Retina (tissue), 1 donor: ENCODE measurements at regions not wholly inside any gene's neighbourhood (a gene's known extent, or its start where the extent isn't known, plus 50 kb on each side); places are given as distances from the start of the nearest gene placed in this dataset.
"Not testable (repeated sequence)": the region's sequence is repeated elsewhere in the genome, so short reads cannot be mapped to it uniquely, and the experiment has no call there.

Experiments used
- DNase-seq: peaks from one replicate; pipeline ENCODE4 v3.0.0-alpha.2; 2016

DNA sequence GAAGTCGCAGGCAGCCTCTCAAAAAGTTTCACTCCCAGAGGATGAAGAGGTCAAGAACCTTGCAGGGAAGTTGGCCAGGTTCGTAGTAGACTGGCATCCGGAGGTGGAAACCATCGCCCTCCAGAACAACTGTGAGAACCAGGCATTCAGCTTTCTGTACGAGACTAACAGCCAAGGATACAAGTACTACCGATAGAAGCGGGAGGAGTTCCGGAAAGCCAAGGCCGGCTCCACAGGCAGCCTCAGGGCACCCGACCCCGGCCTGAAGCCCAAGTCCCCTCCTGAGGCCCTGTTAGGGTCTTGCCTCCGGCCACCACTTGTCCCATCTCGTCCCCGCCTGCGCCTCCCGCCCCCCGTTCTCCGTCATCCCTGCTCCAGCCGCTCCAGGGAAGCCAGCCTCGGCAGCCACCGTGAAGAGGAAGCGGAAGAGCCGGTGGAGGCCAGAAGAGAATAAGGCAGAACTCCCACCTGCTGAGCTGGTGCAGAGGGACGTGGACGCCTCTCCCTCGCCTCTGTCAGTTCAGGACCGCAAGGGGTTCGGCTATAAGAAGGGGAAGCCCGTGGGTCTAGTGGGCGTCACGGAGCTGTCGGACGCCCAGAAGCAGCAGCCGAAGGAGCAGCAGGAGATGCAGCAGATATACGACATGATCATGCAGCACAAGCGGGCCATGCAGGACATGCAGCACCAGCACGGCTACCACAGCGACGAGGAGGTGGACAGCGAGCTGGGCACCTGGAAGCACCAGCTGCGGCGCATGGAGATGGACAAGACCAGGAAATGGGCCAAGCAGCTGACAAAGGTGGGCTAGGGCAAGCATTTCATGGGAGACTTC is 366.8 kb upstream of the ATXN7L3B start:
- no peak for DNase-seq

DNA sequence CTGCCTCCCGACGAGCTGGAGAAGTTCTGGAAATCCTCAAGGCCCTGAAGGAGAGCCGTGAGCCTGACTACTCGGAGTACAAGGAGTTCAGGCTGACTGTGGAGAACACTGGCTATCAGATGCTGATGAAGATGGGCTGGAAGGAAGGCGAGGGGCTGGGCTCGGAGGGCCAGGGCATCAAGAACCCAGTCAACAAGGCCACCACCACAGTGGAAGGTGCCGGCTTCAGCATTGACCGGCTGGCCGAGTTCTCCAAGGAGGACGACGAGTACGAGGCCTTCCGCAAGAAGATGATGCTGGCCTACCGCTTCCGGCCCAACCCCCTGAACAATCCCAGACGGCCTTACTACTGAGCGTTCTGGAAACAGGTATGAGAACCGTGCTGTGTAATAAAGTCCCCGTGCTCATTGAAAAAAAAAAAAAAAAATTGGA is 366.1 kb upstream of the ATXN7L3B start:
- DNase-seq, result no peak

DNA sequence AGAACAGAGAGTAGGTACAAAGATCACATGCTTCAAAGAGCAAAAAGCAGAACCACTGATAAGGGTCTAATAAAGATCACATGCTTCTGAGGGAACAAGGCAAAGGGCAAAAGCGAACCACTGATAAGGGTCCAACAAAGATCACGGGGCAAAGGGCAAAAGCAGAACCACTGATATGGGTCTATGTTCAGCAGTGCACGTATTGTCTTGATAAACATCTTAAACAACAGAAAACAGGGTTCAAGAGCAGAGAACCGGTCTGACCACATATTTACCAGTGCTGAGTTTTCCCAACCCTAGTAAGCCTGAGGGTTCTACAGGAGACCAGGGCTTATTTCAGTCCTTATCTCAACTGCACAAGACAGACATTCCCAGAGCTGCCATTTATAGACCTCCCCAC is 362.7 kb upstream of the ATXN7L3B start:
- not testable (repeated sequence) for DNase-seq

DNA sequence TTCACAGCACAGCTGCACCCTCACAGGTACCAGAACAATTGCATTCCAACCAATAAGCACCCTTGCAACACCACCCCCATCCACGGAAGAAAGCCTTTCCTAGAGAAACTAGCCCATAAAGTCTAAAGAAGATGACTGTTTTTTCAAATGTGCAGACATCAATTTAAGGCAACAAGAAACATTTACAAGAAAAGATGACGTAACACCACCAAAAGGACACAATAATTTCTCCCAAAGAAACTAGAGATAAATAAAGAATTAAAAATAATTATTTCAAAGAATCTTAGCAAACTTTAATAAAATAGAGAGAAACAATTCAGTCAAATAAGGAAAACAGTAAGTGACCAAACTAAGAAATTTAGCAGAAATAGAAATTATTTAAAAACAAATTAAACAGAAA is 352.3 kb upstream of the ATXN7L3B start:
- no peak for DNase-seq

DNA sequence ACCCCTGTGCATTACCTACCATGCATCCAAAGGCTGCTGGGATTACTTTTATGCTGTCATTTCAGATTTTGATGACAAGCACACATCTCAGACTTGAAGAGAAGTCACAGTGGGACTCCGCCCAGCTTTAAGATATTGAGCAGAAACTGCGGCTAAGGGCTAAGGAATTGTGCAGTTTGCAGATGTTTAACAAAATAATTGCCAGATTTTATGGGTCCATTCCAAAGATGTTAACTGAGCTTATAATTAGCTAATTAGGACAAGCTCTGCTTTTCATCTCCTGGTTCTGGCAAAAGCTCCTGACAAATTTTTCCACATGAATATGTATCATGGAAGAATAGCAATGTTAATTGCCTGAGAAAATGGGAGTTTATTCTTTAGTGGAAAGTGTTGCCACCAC is 344.4 kb upstream of the ATXN7L3B start:
- DNase-seq, result no peak

DNA sequence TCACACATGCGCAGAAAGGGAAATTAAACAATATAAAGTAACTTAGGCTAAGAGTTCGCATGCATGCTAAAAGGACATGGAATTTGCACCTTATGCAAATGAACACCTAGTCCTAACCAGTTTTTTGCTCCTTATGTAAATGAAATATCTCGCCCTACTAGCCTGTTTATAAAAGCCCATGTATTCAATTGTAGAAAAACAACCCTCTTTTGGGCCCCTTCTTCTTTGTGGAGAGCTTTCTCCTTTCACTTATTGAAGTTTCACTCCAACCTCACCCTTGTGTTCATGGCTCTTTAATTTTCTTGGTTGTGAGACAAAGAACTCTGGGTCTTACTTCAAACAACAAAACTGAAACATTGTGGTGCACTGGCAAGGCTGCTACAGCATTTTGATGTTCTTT is 333.4 kb upstream of the ATXN7L3B start:
- no peak for DNase-seq

DNA sequence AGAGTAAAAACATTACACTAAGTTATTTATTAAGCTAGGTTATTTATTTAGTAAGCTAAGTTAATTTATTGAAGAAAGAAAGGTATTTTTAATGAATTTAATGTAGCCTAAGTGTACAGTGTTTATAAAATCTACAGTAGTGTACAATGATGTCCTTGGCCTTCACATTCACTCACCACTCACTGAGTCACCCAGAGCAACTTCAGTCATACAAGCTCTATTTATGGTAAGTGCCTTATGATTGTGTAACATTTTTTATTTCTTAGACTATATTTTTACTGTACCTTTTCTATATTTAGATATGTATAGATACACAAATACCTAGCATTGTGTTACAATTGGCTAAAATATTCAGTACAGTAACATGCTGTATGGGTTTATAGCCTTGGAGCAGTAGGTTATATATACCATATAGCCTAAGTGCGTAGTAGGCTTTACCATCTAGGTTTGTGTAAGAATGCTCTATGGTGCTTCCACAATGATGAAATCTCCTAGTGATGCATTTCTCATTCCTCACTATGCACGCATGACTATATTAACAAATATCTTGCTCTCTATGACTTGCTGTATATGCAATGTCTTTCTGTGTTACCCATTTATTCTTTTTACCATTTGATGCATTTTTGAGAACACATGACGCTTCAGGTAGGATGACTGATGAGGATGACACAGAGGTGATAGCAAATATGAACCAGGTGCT is 309.6 kb upstream of the ATXN7L3B start:
- DNase-seq, result no peak

DNA sequence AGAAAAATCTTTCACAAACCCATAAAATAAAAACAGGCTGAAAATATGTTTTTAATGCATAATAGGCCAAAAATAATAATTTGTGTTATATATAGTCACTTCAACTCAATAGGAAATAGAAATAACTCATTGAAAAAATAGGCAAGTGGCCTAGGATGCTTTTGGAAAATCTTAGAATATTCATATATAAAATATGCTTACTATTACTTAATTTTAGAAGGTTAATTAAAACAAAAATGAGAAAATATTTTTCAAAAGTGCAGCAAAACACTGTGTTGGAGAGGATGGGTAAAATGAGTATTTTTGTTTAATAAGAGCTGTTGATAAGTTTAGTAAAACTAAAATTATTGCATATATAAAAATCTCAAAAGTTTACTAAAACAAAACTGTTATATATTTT is 308.0 kb upstream of the ATXN7L3B start:
- no peak for DNase-seq

DNA sequence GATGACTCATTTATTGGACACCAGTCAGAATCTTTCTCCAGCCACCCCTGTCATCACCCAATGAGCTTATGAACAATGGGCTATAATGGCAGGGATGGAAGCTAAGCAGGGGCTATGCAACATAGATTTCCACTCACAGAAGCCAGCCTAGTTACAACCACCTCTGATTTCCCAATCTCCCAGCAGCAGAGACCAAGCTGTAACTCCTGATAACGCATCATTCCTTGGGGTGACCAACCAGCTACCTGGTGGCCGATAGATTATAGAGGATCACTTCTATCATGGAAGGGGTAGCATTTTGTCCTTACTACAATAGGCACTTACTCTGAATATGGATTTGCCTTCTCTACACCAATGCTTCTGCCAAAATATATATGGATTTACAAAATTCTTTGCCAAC is 302.3 kb upstream of the ATXN7L3B start:
- no peak for DNase-seq

DNA sequence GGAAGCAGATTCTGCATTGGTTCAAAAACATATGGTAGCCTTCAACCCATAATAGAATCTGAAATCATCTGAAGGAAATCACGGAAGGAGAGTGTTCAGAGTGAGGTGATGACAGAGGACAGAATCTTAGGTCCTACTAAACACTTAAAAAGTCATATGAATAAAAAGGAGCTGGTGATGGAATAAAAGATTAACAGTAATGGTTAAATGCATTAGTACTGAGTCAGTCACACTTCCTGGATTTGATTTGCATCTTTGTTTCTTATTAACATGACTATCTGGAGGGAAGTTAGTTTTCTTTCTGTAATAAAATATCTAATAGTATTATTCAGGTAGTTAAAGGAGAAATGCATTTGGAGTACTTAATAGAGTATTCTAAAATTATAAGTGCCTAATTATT is 296.3 kb upstream of the ATXN7L3B start:
- no peak for DNase-seq

DNA sequence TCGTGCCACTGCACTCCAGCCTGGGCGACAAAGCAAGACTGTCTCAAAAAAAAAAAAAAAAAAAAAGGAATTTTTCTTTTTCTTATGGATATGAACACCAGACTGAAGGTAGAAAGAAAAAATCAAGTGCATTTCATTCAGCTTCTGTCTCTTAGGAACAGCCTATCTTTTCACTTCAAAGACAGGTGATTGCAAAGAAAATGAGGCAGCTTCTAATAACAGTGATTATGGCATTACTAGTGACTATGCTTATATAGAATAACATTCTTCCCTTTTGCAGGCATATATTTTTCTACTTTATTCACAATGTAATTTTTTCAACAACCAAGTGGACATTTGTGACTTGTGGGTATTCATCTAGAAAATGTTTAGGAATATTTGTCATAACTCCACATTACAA is 295.5 kb upstream of the ATXN7L3B start:
- DNase-seq, result no peak

DNA sequence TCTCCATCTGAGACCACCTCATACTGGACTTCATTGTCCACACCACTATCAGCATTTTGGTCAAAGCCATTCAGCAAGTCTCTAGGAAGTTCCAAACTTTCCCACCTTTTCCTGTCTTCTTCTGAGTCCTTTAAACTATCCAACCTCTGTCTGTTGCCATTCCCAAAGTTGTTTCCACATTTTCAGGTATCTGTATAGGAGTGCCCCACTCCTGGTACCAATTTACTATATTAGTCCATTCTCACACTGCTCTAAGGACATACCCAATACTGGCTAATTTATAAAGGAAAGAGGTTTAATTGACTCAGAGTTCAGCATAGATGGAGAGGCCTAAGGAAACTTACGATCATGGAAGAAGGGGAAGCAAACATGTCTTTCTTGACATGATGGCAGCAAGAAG is 292.2 kb upstream of the ATXN7L3B start:
- DNase-seq, result no peak

DNA sequence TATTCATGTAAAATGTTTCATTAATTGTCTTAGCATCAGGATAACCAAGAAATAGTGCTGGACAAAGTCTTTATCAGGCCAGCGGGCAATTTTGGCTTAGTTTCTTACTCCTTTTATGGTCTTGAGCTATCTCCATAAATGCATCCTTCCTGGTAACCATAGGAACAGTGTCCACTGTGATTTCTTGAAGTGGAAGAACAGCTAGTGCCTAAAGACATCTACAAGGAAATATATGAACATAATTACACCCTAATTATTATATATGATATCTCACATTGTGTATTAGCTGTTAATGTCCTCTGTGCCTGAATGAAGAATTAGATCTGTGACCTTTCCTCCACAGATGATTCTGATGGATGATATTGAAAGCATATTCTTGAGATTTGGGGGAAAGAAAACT is 286.7 kb upstream of the ATXN7L3B start:
- DNase-seq, result no peak

DNA sequence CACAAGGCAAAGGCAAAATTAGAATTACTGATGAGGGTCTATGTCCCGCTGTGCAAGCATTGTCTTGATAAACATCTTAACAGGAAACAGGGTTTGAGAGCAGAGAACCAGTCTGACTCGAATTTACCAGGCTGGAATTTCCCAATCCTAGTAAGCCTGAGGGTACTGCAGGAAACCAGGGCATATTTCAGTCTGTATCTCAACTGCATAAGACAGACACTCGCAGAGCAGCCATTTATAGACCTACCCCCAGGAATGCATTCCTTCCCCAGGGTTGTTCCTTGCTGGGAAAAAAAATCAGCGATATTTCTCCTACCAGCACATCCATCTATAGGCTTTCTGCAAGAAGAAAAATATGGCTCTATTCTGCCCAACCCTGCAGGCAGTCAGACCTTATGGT is 283.8 kb upstream of the ATXN7L3B start:
- not testable (repeated sequence) for DNase-seq

DNA sequence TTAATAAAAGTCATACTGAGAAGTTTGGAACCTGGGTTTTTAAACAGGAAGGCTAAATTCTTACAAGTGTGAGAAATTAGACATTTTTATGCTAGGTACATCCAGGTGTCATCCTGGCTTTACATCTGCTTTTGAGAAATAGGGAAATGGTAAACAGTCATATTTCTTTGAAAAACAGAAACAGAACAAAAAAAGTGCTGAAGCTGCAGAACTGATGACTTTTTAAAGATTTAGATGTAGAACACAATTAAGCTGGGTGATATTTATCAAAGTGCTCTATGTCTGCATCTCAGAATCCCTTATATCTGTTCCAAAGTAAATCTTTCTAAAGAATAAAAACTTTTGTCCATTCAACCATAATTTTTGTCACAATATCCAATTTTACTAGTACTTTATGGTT is 282.9 kb upstream of the ATXN7L3B start:
- DNase-seq, result no peak

DNA sequence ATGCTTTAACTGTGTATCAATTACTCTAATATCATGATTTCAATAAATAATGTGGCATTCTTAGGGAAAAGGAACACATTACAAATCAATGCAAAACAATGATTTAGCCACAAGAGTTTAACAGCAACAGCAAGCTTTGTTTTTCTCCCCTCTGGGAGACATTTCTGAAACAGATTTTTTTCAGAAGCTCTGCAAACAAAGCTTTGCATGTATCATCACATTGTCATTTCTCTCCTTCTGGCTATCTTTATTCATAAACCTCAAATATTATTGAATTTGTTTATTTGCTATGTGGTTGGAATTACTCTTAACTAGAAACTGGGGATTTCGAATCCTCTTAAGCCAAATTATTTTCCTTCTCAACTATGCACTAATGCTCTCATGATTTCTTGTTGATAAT is 278.4 kb upstream of the ATXN7L3B start:
- no peak for DNase-seq

DNA sequence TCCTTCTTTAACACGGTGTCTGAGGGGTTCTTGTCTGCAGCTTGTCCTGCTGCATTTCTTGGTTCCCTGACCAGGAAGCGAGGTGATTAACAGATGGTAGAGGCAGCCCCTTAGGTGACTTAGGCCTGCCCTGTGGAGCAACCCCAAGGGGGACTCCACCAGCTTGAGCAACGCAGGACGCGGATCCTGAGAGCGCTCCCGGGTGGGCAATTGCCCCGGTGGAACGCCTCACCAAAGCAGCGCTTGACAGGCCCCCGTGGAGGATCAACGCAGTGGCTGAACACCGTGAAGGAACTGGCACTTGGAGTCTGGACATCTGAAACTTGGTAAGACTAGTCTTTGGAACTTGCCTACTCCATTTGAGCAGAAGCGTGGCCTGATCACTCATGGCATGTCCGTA is 272.9 kb upstream of the ATXN7L3B start:
- DNase-seq, result no peak

DNA sequence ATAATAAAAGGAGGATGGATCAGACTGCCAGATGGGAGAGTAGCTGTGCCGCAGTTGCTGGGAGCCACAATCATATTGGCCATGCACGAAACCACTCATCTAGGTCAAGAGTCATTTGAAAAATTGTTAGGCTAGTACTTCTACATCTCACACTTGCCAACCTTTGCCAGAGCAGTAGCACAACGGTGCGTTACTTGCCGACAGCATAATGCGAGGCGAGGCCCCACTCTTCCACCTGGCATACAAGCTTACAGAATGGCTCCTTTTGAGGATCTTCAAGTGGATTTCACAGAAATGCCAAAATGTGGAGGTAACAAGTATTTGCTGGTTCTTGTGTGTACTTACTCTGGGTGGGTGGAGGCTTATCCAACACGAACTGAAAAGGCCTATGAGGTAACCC is 268.3 kb upstream of the ATXN7L3B start:
- not testable (repeated sequence) for DNase-seq

DNA sequence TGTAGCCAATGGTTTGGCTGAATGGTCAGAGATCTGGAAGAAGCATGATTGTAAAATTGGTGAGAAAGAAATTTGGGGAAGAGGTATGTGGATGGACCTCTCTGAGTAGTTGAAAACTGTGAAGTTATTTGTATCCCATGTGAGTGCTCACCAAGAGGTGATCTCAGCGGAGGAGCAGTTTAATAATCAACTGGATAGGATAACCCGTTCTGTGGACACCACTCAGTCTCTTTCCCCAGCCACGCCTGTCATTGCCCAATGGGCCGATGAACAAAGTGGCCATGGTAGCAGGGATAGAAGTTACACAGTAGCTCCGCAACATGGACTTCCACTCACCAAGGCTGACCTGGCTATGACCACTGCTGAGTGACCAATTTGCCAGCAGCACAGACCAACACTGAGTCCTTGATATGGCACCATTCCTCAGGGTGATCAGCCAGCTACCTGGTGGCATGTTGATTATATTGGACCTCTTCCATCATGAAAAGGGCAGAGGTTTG is 257.4 kb upstream of the ATXN7L3B start:
- no peak for DNase-seq

DNA sequence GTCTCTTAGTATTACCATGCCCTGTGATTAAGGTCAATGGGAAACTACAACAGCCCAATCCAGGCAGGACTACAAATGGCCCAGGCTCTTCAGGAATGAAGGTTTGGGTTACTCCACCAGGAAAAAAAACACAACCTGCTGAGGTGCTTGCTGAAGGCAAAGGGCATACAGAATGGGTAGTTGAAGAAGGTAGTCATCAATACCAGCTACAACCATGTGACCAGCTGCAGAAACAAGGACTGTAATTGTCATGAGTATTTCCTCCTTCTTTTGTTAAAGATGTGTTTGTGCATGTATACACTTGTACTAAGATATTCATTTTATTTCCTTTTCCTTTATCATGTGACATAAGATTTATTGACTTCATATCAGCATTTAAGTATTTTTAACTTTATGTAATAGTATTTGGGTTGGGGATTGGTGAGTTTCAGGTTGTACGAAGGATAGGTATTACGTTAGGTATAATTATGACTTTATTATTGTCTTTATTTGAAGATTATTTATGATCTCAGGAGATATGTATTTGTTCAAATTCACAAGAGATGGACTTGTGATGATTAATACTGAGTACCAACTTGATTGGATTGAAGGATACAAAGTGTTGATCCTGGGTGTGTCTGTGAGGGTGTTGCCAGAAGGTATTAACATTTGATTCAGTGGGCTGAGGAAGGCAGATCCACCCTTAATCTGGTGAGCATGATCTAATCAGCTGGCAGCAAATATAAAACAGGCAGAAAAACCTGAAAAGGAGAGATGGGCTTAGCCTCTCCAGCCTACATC is 256.0 kb upstream of the ATXN7L3B start:
- not testable (repeated sequence) for DNase-seq

DNA sequence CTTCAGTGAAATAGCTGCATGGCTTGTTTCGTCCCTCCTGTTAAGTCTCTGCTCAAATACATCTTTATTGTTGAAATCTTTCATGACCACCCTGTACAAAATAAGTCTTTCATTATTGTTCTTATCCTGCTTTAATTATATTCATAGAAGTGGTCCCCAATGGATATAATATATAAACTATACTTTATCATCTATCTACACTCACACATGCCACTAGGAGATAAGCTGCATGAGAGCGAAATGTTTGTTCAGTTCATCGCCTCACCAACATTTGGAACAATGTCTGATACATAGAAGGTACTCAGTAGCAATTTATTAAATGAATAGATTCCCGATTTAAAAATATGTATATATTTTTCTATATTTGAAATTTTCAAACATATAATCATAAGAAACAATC is 254.0 kb upstream of the ATXN7L3B start:
- no peak for DNase-seq

DNA sequence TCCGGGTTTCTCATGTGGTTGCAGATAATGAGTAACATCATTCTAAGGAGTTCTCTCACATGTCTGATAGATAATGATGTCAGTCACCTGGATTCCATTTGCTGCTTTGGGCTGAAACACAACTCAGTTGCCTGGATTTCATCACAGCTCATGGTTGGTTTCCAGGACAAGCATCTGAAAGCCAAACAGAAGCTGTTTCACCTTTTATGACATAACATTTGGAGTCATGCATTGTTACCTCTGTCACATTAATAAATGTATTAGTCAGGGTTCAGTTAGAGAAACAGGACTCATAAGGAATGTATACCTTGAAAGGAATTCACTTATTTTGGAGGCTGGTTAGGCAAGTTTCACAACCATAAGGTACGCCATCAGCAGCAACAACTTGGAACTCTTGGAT is 251.9 kb upstream of the ATXN7L3B start:
- DNase-seq, result no peak

DNA sequence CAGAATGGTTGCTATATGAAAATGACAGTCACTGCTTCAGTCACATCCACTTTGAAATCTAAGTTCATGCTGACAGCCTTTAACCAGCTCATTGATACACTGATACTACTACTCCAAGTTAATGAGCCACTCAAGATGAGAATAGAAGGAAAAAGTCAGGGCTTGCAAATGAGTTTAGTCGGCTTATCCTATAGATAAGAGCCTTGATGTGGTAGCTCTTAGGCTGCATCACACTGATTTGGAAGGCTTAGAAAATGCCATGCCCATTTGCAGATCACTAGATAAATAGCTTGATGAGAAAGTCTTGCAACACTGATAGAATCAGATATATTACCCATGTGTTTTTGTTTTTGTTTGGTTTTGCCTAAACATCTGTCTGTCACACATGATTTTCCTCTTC is 251.4 kb upstream of the ATXN7L3B start:
- no peak for DNase-seq
